ENCODE measurements at regions not wholly inside any gene's neighbourhood (a gene's known extent, or its start where the extent isn't known, plus 50 kb on each side); places are given as distances from the start of the nearest gene placed in this dataset.

DNA sequence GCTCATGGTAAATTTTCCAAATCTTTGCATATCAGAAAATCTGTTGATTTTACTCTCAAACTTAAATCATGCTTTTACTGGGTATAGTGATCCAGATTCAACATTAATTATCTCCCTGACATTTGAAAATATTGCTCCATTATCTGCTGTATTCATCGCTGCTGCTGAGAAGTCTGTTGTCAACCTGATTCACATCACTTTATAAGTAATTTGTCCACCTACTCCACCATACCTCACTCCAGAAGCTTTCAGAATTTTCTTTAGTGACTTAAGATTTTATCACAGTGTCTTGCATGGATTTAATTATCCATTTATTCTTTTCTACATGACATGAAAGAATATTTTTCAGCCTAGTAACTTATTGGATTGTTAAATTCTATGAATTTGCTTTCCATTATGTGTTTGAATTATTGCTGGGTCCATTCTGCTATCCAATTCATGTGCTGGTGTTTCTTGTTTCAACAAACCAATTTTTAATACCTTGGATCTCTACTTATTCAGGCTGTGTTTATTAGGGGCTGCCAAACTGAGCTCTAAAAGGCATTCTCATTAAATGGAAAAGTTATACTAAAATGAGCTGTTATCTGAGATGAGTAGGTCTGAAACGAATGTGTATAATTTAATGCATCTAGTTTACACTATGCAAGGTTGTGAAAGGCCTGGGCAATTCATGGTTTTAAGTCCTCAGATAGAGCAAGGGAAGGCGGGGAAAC is 519.3 kb upstream of the CDH11 start:
- DNase-seq (ENCODE audit: low read depth in 2 of 2): no peak

GRCh38 chr16:65634833-65635232 is 513.0 kb upstream of the CDH11 start:
- no peak for DNase-seq (ENCODE audit: low read depth in 2 of 2)

DNA sequence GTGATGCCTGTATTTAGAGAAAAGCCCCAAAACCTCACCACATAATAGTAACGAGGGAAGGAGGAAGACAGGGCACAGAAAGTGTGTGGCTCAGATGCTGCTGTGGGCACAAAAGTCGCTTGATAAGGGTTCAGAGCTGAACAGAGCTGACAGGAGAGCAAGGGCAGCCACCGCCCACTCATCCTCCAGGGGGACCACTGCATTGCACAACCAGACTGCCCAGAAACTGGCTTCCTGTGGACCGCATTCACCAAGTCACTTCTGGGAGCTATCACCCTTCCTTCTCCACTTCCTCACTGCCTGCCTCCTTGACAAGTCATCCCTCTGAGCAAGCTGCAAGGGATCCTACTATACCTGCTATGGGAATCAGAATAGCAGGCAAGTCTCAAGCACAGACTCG is 512.4 kb upstream of the CDH11 start:
- no peak for DNase-seq (ENCODE audit: low read depth in 2 of 2)

DNA sequence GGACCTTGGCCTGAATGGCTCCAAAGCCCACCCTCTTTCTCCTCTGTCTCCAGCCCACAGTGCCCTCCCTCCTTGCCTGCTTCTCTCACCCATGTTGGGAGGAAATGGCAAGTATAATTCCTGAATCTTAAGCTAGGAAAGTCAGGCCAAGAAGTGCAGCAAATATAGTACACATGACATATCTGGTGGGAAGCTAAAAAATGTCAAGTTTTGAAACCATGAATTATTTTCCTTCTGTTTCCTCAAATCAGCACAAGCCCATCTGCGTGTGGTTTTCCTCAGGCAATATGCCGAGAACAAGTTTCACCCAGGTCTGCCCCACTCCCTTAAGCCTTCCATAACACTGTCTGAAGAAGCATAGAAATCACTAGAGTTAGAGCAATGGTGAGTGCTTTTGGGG is 502.8 kb upstream of the CDH11 start:
- DNase-seq (ENCODE audit: low read depth in 2 of 2): no peak

- no peak for DNase-seq (ENCODE audit: low read depth in 2 of 2)
These were observed 502.4 kb upstream of the CDH11 start for GRCh38 chr16:65624229-65624628.

DNA sequence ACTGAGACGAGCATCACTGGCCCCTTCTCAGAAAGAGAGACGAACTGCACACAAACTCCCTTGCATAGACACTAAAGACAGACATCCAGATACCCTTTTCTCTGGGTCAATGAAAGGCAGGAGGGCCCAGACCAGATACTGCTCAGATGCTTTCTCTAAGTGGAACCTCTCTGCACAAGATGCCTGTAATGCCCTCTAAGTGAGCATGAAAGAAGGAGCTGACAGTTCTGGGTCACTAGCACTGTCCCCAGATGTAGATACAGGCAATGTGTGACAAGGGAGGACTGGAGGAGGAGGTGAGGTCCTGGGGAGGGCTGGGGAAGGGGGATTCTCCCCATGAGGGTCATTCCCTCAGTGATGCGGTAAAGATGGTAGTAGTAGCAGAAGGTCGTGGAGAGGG is 501.0 kb upstream of the CDH11 start:
- DNase-seq (ENCODE audit: low read depth in 2 of 2): no peak

- DNase-seq (ENCODE audit: low read depth in 2 of 2): no peak
These were observed 500.3 kb upstream of the CDH11 start for GRCh38 chr16:65622151-65622550.

GRCh38 chr16:65621640-65622039 is 499.8 kb upstream of the CDH11 start:
- DNase-seq (ENCODE audit: low read depth in 2 of 2): no peak

DNA sequence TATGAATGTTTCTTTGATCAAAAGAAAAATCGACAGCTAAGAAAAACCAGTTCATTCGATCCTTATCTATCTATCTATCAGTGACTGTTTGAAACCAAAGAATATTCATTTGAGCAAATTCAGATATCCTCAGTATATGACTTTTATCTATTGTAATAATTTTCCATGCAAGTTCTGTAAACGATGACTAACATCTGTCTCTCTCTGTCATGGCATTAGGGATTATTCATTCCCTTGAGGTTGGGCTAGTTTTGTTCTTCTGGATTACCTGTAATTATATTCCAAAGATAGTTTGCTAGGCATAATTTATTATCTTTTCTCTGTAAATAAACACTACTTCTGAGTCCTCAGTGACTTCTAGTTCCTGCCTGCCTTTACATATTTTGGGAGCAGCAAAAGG is 497.7 kb upstream of the CDH11 start:
- no peak for DNase-seq (ENCODE audit: low read depth in 2 of 2)

DNA sequence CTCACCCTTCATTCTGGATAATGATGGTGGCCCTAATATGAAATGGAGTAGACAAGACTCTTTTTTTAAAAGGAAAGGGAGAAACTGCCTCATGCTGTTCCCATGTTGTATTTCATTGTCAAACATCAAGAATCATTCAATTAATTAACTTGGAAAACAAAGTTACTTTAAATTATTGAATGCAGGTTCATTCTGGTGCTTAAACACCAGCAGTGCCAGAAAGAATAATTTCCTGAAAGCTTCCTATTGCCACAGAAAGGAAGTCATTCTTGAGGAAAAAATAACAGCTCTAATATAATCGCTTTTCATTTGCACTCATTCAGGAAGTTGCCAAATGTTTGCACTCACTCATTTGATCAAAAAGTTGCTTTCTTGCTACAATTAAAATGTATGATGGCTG is 497.1 kb upstream of the CDH11 start:
- DNase-seq (ENCODE audit: low read depth in 2 of 2): no peak

DNA sequence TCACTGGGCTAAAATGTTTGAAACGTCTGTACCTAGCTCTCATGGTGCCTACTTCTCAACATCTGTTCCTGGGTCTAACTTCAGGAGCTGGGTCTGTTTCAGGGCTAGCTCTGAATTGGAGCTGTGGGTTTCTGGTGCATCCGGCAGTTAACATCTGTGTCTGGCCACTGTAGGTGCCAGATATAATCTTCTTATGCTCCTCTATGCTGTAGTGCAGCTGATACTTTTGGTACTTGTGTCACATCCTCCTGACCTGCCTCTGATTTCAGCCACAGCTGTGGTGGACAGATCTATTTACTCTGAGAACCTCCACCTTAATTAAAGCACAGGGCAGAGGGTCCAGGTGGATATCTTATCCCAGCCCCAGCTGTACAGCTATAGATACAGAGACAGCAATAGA is 496.5 kb upstream of the CDH11 start:
- DNase-seq (ENCODE audit: low read depth in 2 of 2): no peak

- DNase-seq (ENCODE audit: low read depth in 2 of 2): no peak
These were observed 495.6 kb upstream of the CDH11 start for GRCh38 chr16:65617421-65617820.

DNA sequence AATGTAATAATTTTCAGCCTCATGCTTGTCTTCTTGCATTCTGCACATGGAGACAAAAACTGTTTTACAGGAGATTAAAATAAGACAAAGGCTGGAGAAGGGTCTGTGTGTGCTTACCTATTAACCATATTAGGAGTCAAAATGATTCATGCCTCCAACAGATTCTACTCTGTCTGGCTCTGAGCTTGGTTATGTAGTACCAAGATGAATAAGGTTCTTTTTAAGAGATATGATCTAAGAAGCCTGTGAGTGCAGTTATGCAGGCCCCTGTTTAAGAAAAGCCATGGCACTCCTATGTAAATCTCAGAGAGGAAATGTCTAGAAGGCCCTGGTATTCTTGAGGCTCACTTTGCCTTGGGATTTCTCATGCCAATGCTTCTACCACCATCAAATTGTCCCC is 486.6 kb upstream of the CDH11 start:
- DNase-seq (ENCODE audit: low read depth in 2 of 2): no peak

DNA sequence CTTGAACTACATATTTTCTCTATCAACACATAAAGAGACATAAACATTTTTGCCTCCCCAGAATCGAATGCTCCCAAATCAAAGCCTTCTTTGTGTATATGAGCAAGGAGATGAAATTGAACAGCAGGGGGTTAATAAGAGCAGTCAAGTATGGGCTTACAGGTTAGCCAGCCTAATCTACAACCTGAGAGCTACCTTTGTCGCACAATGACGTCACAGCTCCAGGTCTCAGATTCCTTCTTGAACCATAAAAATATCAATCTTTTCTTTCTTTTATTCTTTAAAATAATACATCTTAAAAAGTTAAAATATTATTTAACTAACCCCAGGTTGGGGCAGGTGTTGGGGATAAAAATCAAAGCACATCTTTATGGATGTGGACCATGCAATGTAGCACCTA is 482.9 kb upstream of the CDH11 start:
- no peak for DNase-seq (ENCODE audit: low read depth in 2 of 2)

DNA sequence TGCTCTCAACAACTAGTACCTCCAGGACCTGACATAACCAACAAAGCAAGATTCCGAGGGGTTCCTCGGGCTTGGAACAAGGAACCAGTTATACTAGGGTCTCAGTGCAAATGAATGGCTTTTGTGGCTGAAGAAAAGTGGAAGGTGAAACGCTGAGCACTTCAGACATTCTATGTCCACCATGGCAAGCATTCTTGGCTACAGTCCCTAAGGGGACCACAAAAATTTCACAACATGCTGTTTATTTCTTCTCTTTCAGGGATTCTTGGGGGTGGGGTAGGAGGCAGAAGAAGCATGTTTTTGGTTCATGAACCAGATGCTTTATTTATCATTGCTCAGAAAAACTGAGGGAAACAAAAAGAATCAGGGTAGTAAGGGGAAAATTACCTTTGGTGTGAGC is 479.9 kb upstream of the CDH11 start:
- no peak for DNase-seq (ENCODE audit: low read depth in 2 of 2)

GRCh38 chr16:65600629-65601028 is 478.8 kb upstream of the CDH11 start:
- DNase-seq (ENCODE audit: low read depth in 2 of 2): no peak

- DNase-seq (ENCODE audit: low read depth in 2 of 2): no peak
These were observed 478.2 kb upstream of the CDH11 start for GRCh38 chr16:65600046-65600445.

- no peak for DNase-seq (ENCODE audit: low read depth in 2 of 2)
These were observed 476.8 kb upstream of the CDH11 start for GRCh38 chr16:65598621-65599020.

GRCh38 chr16:65583498-65583897 is 461.6 kb upstream of the CDH11 start:
- DNase-seq (ENCODE audit: low read depth in 2 of 2): no peak

- no peak for DNase-seq (ENCODE audit: low read depth in 2 of 2)
These were observed 457.2 kb upstream of the CDH11 start for GRCh38 chr16:65579050-65579449.

- no peak for DNase-seq (ENCODE audit: low read depth in 2 of 2)
These were observed 454.8 kb upstream of the CDH11 start for GRCh38 chr16:65576631-65577030.

- DNase-seq (ENCODE audit: low read depth in 2 of 2): no peak
These were observed 454.3 kb upstream of the CDH11 start for GRCh38 chr16:65576139-65576538.

DNA sequence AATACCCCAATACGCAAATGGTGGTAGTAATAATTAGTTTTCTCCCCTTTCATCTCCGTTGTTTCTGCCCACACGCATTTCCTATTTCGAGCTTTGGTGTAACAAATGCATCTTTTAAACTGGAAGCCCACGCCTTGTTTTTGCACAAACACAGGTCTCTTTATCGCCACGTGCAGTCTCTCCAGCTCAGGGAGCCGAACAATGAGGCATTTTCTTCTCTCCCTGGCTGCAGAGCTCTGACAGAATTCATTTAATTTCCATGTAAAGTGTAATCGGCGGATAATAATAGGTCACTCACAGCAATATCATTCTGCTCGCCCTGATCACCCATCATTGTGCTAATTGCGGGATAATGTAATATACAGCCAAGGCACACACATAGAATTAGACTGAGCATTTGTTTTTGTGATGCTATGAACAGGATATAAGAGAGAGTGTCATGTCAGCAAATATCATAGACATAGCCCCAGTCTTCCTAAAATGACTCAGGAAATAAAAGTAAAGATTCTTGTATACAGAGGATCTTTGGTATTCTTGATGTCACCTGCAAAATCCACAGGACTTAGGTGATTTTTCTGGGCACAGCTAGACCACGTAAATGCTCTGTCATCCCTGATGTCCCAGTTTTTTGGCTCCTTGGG is 452.6 kb upstream of the CDH11 start:
- DNase-seq (ENCODE audit: low read depth in 2 of 2): no peak

- DNase-seq (ENCODE audit: low read depth in 2 of 2): no peak
These were observed 450.3 kb upstream of the CDH11 start for GRCh38 chr16:65572156-65572555.

Measured in stimulated activated CD8-positive, alpha-beta memory T cell treated with anti-CD3 and anti-CD28 coated beads, Interleukin-15, amount 100 ng/mL, for 48 hours (primary cell).